HG03432 (cell line): ENCODE measurements at regions not wholly inside any gene's neighbourhood (a gene's known extent, or its start where the extent isn't known, plus 50 kb on each side); places are given as distances from the start of the nearest gene placed in this dataset.

Experiments used
- ATAC-seq: cut with Tn5 transposase; IDR thresholded peaks from one replicate; pipeline ENCODE4 v1.9.1; 2021; ENCODE audit warnings: mild to moderate bottlenecking, moderate library complexity; ENCODE audit not compliant: unreplicated experiment

GRCh38 chr17:65407017-65407416 lies 154.4 kb downstream of the AXIN2 start:
- no peak for ATAC-seq

GRCh38 chr17:65406552-65406951 lies 154.9 kb downstream of the AXIN2 start:
- ATAC-seq: no peak

DNA sequence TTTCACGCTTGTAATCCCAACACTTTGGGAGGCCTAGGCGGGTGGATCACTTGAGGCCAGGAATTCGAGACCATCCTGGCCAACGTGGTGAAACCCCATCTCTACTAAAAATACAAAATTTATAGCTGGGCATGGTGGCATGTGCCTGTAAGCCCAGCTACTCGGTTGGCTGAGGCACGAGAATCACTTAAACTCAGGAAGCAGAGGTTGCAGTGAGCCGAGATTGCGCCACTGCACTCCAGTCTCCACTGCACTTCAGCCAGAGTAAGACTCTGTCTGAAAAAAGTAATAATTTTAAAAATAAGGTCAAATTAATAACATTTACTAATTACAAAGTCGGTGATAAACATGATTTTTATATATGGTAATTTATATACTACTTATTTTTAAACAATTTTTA lies 155.9 kb downstream of the AXIN2 start:
- ATAC-seq: no peak

GRCh38 chr17:65404761-65405160 lies 156.7 kb downstream of the AXIN2 start:
- ATAC-seq: no peak

GRCh38 chr17:65403626-65404025 lies 157.8 kb downstream of the AXIN2 start:
- no peak for ATAC-seq

- no peak for ATAC-seq
These were observed 158.6 kb downstream of the AXIN2 start for GRCh38 chr17:65402513-65403496.

- no peak for ATAC-seq
These were observed 159.9 kb downstream of the AXIN2 start for GRCh38 chr17:65401561-65401960.

DNA sequence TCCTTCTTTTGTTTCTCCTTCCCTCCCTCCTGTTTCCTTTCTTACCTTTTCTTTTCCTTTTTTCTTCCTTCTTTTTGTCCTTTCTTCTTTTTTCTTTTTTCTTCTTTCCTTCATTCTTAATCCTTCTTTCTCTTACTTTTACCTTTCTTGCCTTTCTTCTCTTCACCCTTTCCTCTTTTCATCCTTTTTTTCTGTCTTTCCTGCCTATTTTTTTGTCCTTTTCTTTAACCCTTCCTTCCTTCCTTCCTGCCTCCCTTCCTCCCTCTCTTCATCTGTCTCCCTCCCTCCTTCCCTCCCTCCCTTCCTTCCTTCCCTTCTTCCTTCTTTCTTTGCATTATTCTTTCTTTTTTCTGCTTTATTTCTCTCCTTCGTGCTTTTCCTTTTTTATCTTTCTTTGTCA lies 160.7 kb downstream of the AXIN2 start:
- ATAC-seq: no peak

GRCh38 chr17:65398040-65398787 lies 163.2 kb downstream of the AXIN2 start:
- no peak for ATAC-seq

GRCh38 chr17:65395924-65396323 lies 165.5 kb downstream of the AXIN2 start:
- ATAC-seq: no peak

- ATAC-seq: no peak
These were observed 166.5 kb downstream of the AXIN2 start for GRCh38 chr17:65394811-65395472.

DNA sequence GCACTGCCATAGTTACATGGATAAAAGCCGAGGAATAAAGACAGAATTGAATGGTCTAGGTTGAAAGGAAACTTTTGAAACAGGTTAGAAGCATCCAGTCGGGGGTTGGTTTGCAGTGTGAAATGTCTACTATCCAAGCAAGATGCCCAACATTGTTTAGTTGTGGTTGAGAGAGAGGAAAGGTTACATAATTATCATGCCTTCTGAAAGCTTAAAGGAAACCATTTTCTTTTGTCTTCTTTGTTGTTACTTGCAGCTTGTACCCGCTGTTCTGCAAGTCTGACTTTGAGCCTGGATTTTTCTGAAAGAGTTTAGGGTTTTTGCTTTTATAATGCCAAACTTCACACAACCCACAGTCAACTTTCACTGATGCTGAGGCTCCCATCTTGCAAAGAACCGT lies 167.9 kb downstream of the AXIN2 start:
- no peak for ATAC-seq

GRCh38 chr17:65389949-65390348 lies 171.5 kb downstream of the AXIN2 start:
- no peak for ATAC-seq

DNA sequence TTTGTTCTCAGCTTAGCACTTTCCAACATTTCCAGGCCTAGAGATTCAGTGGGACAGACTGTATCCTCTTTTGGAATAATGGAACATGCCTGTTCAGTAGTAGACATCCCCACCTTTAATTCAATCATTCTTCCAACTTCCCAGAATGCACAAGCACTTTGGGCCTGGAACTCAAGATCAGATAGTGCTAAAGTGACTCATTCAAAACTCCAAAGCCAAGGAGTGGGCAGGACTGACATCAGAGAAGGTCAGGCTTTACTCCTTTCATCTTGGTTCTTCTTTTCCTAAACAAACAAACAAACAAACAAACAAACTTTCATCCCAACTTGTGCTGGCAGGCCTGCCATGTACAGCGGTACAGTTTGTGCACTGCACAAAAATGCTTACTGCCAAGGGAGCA lies 172.0 kb downstream of the AXIN2 start:
- no peak for ATAC-seq

DNA sequence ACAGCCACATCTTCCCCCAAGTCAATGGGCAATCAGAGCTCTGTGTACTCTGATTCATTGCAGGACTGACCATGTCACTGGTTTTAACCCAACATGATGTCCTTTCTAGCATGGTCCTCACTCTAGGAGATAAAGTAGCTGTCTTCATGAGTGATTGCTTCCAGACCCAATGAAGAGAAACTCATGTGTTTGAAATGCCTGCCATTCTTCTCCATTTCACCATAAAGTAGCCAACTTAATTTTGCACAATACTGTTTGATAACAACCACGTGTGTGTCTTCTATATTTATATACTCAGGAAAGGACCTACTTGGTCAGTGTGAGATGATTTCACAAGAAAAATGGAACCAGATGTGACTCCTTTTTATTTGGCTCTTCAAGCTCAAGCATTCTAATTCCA lies 172.5 kb downstream of the AXIN2 start:
- no peak for ATAC-seq

GRCh38 chr17:65387322-65387721 lies 174.1 kb downstream of the AXIN2 start:
- ATAC-seq: no peak

DNA sequence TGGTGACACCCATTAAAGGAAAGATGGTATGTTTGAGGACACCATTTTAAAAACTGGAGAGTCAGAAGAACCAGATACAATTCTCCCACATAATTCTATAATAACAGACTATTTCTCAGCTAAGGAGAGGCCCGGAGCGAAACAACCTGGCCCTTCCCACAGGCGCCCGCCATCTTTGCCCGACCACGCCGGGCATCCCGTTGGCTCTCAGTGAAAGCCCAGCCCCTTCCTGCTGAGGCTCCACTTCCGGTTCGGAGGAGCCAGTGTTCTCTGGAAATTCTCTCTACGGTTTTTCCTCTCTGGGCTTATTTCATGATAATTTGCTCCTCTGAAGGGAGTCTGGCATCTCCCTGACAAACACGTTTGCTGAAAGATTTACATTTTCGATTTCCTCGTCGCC lies 175.7 kb downstream of the AXIN2 start:
- ATAC-seq: no peak

- no peak for ATAC-seq
These were observed 176.4 kb downstream of the AXIN2 start for GRCh38 chr17:65385071-65385470.

GRCh38 chr17:65381152-65381551 lies 180.3 kb downstream of the AXIN2 start:
- no peak for ATAC-seq

- no peak for ATAC-seq
These were observed 186.5 kb downstream of the AXIN2 start for GRCh38 chr17:65374966-65375365.

- no peak for ATAC-seq
These were observed 189.7 kb downstream of the AXIN2 start for GRCh38 chr17:65371702-65372101.
